Thyroid gland (tissue), 4 donors: ENCODE measurements at regions not wholly inside any gene's neighbourhood (a gene's known extent, or its start where the extent isn't known, plus 50 kb on each side); places are given as distances from the start of the nearest gene placed in this dataset.

Experiments
- DNase-seq, 2 donors: peaks; one replicate each; pipeline ENCODE4 v3.0.0-alpha.2; 2019
- H3K27ac ChIP-seq, 3 donors: fragments of 200-600 bp; sonication (generic); 1 replicate in 2 of 3; 2 replicates in 1 of 3; pipeline ENCODE4 v1.5.1; 2016 to 2019; ENCODE audit warnings: mild to moderate bottlenecking in 1 of 3, moderate library complexity in 1 of 3
- H3K27me3 ChIP-seq: fragments of 200-600 bp; sonication (generic); one replicate; pipeline ENCODE4 v1.5.1; 2019
- H3K36me3 ChIP-seq, 2 donors: fragments of 200-600 bp; sonication (generic); one replicate each; pipeline ENCODE4 v1.5.1; 2016 to 2019
- H3K4me1 ChIP-seq, 2 donors: fragments of 200-600 bp; sonication (generic); one replicate each; pipeline ENCODE4 v1.5.1; 2017 to 2019
- H3K4me3 ChIP-seq, 3 donors: fragments of 200-600 bp; sonication (generic); replicated peaks in 1 of 3; 1 replicate in 2 of 3; 2 replicates in 1 of 3; pipeline ENCODE4 v1.5.1; 2016; ENCODE audit warnings: mild to moderate bottlenecking in 1 of 3
- H3K9me3 ChIP-seq: fragments of 200-600 bp; sonication (generic); one replicate; pipeline ENCODE4 v1.5.1; 2017
- POLR2A ChIP-seq, 2 donors: fragments of 450-650 bp; IDR thresholded peaks; one replicate each; pipeline ENCODE4 v1.6.1; 2017; ENCODE audit warnings: antibody characterized with exemption in 2 of 2, mild to moderate bottlenecking in 2 of 2, moderate library complexity in 1 of 2
- WGBS, 2 donors: methylation state at CpG; one replicate each; pipeline ENCODE4 v1.1.5; 2017; 5-methylcytosine and 5-hydroxymethylcytosine counted together
- intact Hi-C: fragments of 100-400 bp; cut with DNase I; formaldehyde crosslinking; loops from one replicate; pipeline ENCODE4 v1.15.1; 2023
- TF ChIP-seq, protein P1 (sequence below), 6 experiments: fragments of 200-600 bp in 3 of 6; fragments of 450-650 bp in 3 of 6; sonication (generic) in 3 of 6; IDR thresholded peaks; one replicate each; pipeline ENCODE4 v1.5.1; 2016 to 2019; ENCODE audit warnings: antibody characterized with exemption in 6 of 6, mild to moderate bottlenecking in 2 of 6, inconsistent platforms in 1 of 6, moderate library complexity in 1 of 6

GRCh38 chr13:42373048-42373812 is 101.3 kb downstream of the AKAP11 start:
- WGBS, 2 donors = 77 to 80% methylated on average over 7 of the region's 7 CpGs
- Histone ChIP-seq H3K36me3 (no peaks in the 10 kb centered on the region), H3K4me1 (no peaks in the 10 kb centered on the region), H3K27ac (no peak overlapping the region), H3K27me3 (no peaks in the 10 kb centered on the region), H3K4me3 (no peak overlapping the region), H3K9me3 (no peaks in the 10 kb centered on the region)
- TF ChIP-seq POLR2A (IDR thresholded peaks at IDR 0.05) = no peak
- TF ChIP-seq, protein P1, sequence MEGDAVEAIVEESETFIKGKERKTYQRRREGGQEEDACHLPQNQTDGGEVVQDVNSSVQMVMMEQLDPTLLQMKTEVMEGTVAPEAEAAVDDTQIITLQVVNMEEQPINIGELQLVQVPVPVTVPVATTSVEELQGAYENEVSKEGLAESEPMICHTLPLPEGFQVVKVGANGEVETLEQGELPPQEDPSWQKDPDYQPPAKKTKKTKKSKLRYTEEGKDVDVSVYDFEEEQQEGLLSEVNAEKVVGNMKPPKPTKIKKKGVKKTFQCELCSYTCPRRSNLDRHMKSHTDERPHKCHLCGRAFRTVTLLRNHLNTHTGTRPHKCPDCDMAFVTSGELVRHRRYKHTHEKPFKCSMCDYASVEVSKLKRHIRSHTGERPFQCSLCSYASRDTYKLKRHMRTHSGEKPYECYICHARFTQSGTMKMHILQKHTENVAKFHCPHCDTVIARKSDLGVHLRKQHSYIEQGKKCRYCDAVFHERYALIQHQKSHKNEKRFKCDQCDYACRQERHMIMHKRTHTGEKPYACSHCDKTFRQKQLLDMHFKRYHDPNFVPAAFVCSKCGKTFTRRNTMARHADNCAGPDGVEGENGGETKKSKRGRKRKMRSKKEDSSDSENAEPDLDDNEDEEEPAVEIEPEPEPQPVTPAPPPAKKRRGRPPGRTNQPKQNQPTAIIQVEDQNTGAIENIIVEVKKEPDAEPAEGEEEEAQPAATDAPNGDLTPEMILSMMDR (IDR thresholded peaks at IDR 0.05) = no peak
- intact Hi-C loops = no loop called here
- no peak for DNase-seq

GRCh38 chr13:42375663-42376062 is 103.7 kb downstream of the AKAP11 start:
- intact Hi-C loops = no loop called here
- Histone ChIP-seq H3K27me3 (no peaks in the 10 kb centered on the region), H3K36me3 (no peaks in the 10 kb centered on the region), H3K4me1 (no peaks in the 10 kb centered on the region), H3K9me3 (no peaks in the 10 kb centered on the region), H3K27ac (no peak overlapping the region), H3K4me3 (no peak overlapping the region)
- TF ChIP-seq, protein P1 (IDR thresholded peaks at IDR 0.05) = no peak
- TF ChIP-seq POLR2A (IDR thresholded peaks at IDR 0.05) = no peak
- no peak for DNase-seq

DNA sequence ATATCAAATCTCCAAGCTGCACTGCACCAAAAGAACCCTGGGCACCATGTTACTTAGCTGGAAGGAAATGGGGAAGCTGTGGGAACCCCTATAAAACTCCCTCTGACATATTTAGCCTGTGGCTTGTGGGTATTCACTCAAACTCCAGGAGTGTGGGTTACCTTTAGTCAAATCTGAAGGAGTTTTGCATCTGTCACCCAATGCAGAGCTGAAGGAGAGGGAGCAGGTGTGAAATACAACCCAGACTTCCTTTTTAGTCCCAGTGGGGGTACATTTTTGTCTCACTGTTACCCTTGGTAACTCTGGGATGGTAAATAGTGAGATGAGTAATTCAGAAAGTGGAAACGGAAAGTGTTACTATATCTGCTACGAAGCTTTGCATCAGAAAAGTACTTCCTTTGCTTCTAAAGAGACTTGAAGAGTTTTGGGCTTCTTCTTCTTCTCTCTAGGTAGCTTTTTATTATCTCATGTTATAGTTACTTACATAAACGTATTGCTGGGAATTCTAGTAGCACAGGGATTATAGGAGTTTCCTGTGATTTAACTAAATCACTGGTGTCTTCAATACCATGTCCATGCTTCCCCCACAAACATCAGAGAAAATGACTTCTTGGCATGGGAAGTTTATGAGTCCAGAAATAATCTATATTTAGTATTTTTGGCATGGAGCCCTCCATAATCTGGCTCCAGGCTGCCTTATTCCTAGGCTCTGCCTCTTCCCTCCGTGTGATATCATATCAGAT is 105.9 kb downstream of the AKAP11 start:
- Histone ChIP-seq H3K4me3 (no peak overlapping the region), H3K9me3 (no peaks in the 10 kb centered on the region), H3K36me3 (no peaks in the 10 kb centered on the region), H3K27ac (no peak overlapping the region), H3K27me3 (no peaks in the 10 kb centered on the region), H3K4me1 (no peaks in the 10 kb centered on the region)
- intact Hi-C loops = no loop called here
- WGBS, 2 donors = 47 to 57% methylated on average over 4 of the region's 4 CpGs
- no peak for TF ChIP-seq POLR2A (IDR thresholded peaks at IDR 0.05)
- TF ChIP-seq, protein P1 (IDR thresholded peaks at IDR 0.05) = no peak
- no peak for DNase-seq

DNA sequence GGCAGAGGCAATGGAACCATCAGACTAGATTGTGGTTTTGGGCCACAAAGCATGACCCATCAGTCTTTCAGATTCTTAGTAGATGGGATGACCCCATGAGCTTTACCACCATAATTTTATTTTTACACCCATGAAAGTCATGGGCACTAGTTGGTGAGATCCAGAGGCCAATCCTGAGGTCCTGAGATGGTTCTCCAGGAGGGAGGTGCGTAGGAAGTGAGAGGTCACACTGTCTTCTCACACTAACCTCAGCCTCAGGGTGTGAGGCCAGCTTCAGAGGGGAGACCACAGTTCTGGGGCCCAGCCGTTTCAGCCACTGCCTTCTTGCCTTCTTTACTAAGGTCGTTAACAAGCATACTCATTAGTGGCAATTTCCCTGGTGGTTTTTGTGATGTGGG is 106.4 kb downstream of the AKAP11 start:
- intact Hi-C loops = no loop called here
- no peak overlapping the region for H3K4me3 ChIP-seq
- no peak overlapping the region for H3K27ac ChIP-seq
- 72% methylated on average over 3 of the region's 3 CpGs for WGBS, 2 donors
- no peak for DNase-seq
- no peaks in the 10 kb centered on the region for H3K36me3 ChIP-seq
- TF ChIP-seq, protein P1 (IDR thresholded peaks at IDR 0.05) = no peak
- no peak for TF ChIP-seq POLR2A (IDR thresholded peaks at IDR 0.05)
- H3K9me3 ChIP-seq = no peaks in the 10 kb centered on the region
- no peaks in the 10 kb centered on the region for H3K4me1 ChIP-seq
- H3K27me3 ChIP-seq = no peaks in the 10 kb centered on the region

GRCh38 chr13:42379241-42379640 is 107.3 kb downstream of the AKAP11 start:
- intact Hi-C loops = no loop called here
- no peak overlapping the region for H3K27ac ChIP-seq
- H3K36me3 ChIP-seq = no peaks in the 10 kb centered on the region
- no peaks in the 10 kb centered on the region for H3K9me3 ChIP-seq
- H3K27me3 ChIP-seq = no peaks in the 10 kb centered on the region
- 85 to 98% methylated on average over 1 of the region's 1 CpG for WGBS, 2 donors
- H3K4me1 ChIP-seq = no peaks in the 10 kb centered on the region
- H3K4me3 ChIP-seq = no peak overlapping the region
- DNase-seq = no peak
- TF ChIP-seq, protein P1 (IDR thresholded peaks at IDR 0.05) = no peak
- TF ChIP-seq POLR2A (IDR thresholded peaks at IDR 0.05) = no peak
